HG03280 (cell line): ENCODE measurements at regions not wholly inside any gene's neighbourhood (a gene's known extent, or its start where the extent isn't known, plus 50 kb on each side); places are given as distances from the start of the nearest gene placed in this dataset.
"Not testable (repeated sequence)": the region's sequence is repeated elsewhere in the genome, so short reads cannot be mapped to it uniquely, and the experiment has no call there.

Experiments
- ATAC-seq: cut with Tn5 transposase; IDR thresholded peaks from one replicate; pipeline ENCODE4 v1.9.1; 2021; ENCODE audit warnings: mild to moderate bottlenecking, moderate library complexity; ENCODE audit not compliant: unreplicated experiment

DNA sequence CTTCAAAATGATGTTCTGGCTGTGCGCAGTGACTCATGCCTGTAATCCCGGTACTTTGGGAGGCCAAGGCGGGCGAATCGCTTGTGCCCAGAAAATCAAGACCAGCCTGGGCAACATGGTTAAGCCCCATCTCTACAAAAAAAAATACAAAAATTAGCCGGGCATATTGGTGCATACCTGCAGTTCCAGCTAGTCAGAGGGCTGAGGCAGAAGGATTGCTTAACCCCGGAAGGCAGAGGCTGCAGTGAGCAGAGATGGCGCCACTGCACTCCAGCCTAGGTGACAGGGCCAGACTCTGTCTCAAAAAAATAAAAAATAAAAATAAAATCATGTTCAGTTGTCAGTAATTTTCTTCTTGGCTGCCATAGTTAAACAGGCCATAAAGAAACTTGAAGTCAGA lies 245.9 kb upstream of the USP15 start:
- no peak for ATAC-seq

DNA sequence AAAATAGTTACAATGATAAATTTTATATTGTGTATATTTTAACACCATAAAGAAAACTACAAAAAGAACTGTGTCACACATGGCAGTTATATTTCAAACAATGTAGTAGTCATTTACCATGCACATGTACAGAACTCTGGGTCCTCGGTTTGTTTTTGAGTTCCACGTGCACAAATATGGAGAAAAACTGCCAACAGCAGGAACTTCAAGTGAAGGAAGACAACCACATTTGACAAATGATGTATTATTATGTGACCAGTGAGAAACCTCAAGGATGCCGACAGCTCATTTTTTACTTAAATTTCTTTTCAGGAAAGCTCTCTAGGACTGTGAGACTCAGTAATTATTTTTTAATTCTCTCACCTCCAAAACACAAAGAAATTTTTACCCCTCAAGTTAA lies 244.2 kb upstream of the USP15 start:
- no peak for ATAC-seq

DNA sequence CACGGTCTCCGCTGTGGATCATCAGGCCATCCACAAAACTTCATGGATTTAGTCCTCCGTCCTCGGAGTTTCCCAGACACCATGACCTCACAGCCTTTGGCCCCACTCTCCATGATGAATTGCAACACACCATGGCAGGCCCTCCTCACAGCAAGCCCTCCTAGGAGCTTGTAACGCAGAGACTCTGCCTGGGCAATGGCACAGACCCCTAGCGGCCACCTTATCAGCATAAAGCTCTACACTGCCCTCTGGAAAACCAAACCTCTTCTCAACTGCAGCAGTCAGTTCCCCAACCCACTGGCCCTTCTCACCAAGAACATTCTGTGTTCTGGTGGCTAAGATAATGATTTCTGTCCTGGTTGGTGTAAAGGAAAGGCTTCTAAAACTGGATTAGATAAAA lies 238.4 kb upstream of the USP15 start:
- no peak for ATAC-seq

DNA sequence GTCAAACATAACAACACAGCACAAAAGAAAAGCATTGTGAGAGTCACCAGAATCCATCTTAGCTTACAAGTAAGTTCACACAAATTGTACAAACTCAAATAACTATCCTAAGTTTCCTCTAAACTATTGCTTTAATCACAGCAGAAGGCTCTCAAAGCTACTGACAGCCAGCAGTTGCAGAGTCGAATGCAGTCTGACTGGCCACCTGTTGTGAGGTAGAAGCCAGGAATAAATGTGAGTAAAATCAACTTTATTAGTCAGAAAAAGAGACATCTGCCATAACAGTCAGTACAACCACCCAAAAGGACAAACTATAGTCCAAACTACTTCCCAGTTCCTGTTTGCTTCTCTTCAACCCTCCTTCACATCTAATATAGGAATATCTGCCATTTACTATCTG lies 231.7 kb upstream of the USP15 start:
- ATAC-seq: no peak

DNA sequence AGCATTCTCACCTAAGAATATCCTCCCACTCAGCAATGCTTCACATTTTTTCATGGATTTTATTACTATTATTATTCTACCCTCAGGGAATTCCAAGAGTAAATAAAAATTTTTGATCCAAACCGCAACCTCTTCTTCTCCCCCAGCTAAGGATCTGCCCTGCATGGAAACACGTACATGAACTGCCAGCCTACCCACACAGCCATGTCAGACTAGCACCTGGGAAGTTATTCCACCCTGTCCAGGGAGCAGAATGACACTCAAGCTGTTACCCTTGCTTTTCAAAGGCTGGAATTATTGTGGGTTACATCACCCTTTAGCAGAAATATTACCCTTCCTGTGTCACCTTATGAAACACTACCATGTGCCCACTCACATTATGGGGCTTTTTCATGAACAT lies 227.3 kb upstream of the USP15 start:
- ATAC-seq: no peak

DNA sequence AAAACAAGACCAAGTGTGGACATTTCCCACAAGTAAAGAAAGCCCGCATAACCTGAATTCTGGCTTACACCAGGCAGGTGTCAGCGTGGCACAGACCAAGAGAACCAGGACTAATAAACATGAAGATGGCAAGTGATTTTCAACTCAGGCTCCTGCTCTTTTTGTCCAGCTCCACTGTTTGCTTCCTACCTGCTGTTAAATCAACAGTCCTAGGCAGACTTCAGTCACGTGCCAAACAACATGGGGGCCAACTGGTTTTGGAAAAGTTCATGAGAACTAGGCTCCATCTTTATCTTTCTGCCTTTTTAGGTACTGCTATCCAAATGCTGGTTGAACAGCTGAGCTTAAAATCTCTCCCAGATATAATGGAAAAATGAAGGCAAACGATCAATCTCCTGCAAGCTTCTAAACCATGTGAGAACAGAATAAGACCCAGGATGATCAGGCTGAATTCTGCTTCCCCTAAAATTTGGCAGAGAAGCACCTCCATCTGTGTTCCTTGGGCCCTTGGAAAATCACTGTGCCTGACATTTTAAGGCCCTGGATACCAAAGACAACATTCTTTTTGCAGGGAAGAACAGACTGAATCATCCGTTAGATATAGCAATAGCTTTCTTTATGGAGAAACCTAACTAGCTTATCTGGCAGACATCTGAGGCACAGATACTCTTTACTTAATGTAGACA lies 215.6 kb upstream of the USP15 start:
- ATAC-seq: no peak

DNA sequence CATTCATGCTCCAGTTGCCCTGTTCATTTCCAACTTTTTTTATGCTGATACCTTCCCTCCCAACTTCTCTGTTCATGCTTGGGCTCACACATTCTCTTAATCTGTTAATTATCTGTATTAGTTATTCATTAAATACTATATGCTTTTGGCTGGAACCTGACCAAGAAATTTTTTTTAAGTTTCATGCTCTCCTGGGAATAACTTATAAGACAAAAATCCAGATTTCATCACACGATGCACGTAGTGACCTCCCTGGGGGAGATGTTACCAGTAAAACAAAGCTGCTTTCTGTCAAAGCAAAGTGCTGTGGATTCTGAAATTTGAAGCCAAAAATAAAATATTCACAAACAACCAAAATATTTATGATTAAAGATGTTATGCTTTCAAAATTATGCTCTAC lies 215.0 kb upstream of the USP15 start:
- ATAC-seq: no peak

DNA sequence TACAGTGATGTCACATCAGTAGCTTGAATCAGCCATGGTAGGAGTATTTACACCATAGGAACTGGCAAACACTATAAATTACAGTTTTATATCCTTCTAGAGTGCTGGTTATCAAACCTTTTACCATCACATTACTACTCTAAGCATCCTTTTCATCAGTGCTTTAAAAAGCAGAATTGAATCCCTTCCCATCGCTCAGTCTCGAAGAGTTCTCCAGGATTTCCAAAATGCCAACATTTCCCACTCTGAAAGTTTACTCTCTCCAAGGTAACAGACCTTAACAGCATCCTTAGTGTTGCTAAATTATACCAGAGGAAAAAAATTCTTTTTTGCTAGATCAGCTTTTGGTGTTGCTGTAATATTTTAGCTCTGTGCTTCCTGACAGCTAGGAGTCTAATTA lies 209.4 kb upstream of the USP15 start:
- no peak for ATAC-seq

DNA sequence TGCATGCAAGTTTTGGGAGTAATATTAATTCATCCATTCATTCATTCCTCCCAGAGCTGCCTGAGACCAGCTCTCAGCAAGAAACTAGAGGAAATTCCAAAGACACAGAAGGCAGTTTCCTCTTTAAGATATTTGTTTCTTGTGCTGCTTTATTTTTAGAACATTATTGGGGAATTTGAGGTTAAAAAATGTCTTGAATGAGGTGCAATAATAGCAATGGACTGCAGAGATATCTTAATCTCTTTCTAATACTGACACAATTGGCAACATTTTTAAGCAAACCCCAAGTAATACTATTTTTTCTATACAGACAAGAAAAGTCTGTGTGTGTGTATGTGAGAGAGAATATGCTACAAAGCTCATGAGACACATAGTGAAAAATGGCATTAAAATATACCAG lies 190.2 kb upstream of the USP15 start:
- no peak for ATAC-seq

DNA sequence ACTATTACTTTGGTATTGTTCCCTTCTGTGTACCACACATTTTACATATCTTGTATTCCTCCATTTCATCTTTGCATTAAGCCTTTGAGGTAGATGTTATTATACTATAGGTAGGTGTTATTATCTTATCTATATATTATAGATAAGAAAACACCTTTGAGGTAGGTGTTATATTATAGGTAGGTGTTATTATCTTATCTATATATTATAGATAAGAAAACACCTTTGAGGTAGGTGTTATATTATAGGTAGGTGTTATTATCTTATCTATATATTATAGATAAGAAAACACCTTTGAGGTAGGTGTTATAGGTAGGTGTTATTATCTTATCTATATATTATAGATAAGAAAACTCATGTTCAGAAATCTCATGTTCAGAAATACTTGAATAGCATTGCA lies 187.0 kb upstream of the USP15 start:
- ATAC-seq: not testable (repeated sequence)

DNA sequence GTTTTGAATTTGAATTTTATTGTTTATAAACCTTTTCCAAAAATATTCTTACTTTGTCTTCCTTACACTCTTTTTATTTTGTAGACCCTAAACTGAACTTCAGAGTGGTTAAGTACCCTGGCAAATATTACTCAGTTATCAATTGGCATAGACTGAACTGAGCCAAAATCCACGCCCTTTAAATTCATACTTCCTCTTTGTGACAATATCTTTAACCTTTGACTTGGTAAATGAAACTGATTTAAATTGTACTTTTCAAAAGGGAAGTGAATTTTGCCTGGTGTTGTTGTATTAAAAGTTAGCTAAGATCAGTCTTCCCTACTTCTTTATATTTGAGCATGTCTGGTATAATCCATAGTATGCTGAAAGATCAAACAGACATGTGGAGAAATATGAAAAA lies 184.3 kb upstream of the USP15 start:
- no peak for ATAC-seq

DNA sequence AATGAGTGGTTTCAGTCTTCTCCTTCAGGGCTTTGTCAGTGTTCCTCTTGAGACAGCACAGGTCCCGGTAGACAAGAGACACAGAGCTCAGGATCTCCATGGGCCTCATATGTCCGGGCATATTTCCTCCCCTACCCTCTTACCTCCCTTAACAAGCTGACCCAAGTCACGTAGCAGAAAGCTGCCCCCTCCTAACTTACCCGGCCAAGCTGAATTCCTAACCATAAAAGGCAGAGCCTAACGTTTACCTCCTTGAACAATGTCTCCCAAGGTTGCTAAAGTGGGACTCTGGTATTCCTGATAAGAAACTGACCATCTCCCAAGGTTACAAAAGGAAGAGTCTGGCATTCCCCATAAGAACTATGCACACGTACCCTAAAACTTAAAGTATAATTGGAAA lies 182.2 kb upstream of the USP15 start:
- ATAC-seq: no peak

DNA sequence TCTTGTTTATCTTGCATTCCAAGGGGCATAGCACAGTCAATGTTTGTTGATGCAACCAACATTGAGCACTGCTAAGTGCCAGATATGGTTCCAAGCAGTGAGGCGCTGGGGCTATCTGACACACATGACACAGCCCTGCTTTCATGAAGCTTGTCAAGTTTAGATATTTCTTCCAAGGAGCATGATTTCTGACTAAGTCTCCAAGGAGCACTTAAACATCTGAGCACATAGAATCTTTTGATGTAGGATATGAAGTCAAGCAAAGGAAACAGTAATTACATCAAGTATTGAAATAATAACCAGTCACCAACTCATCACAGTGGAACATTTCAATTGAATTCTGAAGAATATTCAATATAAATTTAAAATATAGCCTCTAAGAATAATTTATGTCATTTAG lies 177.8 kb upstream of the USP15 start:
- ATAC-seq: no peak

DNA sequence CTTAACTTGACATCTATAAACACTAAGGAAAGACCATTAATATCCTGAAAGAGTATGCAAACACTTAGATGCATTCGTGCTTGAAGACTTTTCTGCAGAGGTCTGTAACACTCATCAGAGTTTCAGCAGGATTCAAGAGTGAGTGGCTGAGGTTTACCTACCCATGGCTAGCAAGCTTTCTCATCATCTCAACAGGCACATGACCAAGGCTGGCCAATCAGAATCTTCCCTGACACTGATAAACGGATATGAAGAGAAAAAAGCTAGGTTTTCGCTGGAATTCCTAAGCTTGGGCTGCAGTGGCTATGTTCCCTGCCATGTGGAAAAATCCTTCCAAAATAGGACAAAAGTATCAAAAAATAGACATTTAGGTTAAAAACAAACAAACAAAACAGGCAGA lies 162.1 kb upstream of the USP15 start:
- ATAC-seq: no peak

DNA sequence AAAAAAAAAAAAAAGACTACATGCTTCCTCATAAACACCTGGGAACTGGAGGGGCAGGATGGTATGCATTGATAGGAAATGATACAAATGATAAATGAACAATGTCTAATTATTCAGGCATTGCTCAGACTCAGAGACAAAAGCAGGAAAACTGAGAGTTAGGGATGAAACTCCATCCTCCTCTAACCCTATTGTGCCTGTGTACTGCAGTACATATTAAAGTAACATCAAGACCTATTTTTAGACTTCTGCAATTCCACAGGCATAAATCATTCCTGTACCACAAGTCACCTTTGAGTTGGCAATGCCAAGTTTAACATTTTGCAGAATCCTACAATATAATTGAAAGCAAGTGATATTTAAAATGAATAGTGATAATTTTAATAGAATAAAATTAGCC lies 156.5 kb upstream of the USP15 start:
- ATAC-seq: no peak

DNA sequence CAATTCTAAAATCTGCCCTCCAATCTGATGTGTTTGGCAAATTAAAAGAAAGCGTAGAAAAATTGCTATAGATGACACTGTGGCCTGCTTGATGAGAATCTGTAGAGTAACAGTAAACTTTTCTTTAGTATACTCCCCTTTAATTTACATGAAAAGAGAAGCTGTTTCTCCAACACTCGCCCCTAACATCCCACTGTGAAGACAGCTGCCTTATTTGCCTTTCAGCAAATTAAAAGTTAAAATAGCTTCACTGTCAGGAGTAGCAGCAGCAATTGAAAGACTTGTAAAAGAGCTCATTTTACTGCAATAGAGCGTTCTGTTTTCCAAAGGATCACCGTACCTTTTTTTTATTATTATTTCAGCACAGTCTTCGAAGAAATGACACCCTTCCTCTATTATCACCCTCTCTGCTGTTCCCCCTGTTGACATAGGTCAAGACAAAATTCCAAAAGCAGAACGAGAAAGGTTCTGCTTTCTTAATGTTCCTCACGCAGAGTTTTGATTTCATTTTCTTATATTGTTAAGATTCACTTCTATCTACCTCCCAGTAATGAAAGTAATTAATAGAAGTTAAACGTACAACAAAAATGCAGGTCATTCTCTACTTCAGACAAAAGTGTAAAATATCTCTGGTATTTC lies 153.5 kb upstream of the USP15 start:
- ATAC-seq: no peak

DNA sequence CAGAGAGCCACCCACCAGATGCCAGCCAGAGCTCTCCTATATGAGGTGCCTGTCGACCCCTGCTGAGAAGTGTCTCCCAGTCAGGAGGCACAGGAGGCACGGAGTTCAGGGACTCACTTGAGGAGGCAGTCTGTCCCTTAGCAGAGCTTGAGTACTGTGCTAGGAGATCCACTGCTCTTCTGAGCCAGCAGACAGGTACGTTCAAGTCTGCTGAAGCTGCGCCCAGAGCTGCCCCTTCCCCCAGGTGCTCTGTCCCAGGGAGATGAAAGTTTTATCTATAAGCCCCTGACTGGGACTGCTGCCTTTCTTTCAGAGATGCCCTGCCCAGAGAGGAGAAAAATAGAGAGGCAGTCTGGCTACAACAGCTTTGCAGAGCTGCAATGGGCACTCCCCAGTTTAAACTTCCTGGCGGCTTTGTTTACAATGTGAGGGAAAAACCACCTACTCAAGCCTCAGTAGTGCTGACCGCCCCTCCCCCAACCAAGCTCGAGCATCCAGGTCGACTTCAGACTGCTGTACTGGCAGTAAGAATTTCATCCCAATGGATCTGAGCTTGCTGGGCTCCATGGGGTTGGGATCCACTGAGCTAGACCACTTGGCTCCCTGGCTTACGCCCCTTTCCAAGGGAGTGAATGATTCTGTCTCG lies 146.7 kb upstream of the USP15 start:
- no peak for ATAC-seq

DNA sequence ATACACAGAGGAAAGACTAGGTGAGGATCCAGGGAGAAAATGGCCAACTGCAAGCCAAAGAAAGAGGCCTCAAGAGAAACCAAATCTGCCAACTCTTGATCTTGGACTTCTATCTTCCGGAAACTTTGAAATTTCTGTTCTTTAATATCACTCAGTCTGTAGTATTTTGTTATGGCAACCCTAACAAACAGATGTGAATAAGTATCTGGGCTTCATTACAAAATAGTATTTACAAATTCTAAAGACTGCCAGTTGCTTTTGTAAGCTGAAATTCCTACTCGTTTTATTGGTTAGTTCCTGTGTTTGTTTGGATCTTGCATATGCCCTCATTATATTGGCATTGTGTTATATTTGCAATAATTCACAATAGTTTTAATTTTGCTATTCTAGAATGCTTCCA lies 143.2 kb upstream of the USP15 start:
- no peak for ATAC-seq

DNA sequence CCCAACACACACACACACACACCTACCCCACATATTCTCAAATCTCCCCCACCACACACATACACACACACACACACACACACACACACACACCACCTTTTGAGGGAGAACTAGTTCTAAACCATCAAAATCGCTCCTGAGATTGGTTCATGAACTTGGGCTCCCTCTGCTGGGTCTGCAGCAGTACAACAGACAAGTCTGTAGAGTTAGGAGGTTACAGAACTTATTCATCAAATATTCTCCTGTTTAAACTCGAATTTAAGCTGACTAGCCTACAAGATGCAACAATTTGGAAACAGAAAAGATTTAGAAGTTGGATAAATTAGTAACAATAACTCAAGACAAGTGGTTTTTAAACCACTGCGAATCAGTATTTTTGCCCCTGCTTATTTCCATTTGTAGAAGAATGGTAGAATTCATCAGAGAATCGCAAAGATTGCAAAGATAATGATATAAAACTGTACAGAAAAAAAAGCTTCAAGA lies 136.4 kb upstream of the USP15 start:
- peak; percentile 75 for ATAC-seq

DNA sequence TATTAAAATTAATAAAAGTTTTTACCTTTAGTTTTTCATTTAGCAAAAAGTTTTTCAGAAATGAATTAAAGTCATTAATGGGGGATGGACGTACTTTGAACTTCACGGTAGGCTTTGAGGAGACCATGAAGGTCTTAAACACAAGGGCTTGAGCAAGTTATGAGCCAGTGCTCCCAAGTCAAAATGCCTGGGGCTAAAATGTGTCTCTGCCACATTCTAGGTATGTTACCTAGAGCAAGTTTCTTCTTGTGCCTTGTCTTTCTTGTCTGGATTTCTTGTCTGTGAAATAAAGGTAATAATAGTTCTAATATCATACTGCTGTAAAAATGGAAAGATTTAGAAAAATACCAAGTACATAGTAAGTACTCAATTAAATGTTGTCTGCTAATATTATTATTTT lies 132.7 kb upstream of the USP15 start:
- no peak for ATAC-seq

DNA sequence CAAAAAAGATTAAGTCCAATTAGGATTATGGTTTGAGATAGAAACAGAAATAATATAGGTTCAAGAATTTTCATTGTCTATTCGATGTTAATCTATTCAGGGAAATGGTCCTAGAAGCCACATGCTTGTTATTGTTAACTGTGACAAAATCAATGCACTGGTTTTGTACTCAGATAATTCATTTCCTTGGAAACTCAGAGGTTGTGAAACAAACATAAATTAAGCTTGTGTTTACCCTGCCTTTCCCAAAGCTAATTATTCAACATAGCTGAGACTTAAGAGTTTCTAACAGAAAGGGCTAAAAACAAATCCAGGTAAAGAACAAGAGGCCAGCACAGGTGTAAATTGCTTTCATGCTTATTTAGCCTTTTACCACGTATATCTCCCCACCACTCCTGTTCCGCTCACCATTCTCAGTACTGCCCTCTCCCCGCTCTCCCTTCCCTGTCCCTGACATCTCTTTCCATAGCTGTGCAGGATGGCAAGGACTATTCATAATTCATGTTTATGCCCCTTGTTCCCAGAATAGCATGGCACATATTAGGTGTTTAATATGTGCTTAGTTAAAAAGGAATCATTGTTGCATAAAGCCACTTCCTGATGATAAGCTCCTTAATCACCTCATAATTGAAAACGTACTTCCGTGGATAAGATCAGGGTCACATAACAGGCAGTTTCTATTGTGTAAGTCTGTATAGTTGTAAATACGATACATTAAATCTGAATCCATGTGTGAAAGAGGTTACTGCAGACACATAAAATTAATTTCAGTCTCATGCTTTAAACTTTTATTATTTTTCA lies 131.8 kb upstream of the USP15 start:
- ATAC-seq: no peak

DNA sequence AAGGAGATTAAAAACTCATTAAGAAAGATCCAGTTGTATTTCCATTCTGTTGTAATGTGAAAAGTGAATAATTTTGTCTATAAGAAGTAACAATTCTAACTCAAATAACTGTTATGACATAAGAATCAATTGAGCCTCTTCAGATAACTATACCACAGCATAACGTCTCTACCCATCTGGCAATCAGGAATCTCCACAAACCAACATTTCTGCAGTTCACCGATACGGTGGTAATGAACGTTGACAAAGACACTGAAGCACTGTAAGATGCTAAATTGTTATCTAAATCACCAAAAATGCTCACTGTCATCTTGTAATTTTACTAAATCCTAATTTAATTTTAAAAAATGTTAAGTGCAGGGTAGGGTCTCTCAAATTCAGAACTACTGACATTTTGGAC lies 130.9 kb upstream of the USP15 start:
- no peak for ATAC-seq
